ENCODE measurements at regions not wholly inside any gene's neighbourhood (a gene's known extent, or its start where the extent isn't known, plus 50 kb on each side); places are given as distances from the start of the nearest gene placed in this dataset.

- TF ChIP-seq, protein P1, sequence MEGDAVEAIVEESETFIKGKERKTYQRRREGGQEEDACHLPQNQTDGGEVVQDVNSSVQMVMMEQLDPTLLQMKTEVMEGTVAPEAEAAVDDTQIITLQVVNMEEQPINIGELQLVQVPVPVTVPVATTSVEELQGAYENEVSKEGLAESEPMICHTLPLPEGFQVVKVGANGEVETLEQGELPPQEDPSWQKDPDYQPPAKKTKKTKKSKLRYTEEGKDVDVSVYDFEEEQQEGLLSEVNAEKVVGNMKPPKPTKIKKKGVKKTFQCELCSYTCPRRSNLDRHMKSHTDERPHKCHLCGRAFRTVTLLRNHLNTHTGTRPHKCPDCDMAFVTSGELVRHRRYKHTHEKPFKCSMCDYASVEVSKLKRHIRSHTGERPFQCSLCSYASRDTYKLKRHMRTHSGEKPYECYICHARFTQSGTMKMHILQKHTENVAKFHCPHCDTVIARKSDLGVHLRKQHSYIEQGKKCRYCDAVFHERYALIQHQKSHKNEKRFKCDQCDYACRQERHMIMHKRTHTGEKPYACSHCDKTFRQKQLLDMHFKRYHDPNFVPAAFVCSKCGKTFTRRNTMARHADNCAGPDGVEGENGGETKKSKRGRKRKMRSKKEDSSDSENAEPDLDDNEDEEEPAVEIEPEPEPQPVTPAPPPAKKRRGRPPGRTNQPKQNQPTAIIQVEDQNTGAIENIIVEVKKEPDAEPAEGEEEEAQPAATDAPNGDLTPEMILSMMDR (IDR thresholded peaks at IDR 0.05) = no peak
- no peak for TF ChIP-seq EZH2 (IDR thresholded peaks at IDR 0.05)
Observed at GRCh38 chr5:120869831-120870230, 405.7 kb downstream of the PRR16 start.

Data from neural progenitor cell (in vitro differentiated cells).